ENCODE measurements at regions not wholly inside any gene's neighbourhood (a gene's known extent, or its start where the extent isn't known, plus 50 kb on each side); places are given as distances from the start of the nearest gene placed in this dataset.

GRCh38 chr5:107056278-107056677 lies 614.5 kb downstream of the EFNA5 start:
- Histone ChIP-seq H3K79me1 (ENCODE audit: insufficient read depth, low read depth, low read length, poor library complexity, severe bottlenecking) (no peaks in the 10 kb centered on the region), H3K9me3 (ENCODE audit: control insufficient read depth, low read depth, low read length) (no peaks in the 10 kb centered on the region), H3T11ph (ENCODE audit: low read length) (no peak overlapping the region), H3K27me3 (ENCODE audit: insufficient read depth, low read length) (no peaks in the 10 kb centered on the region), H3K23me2 (ENCODE audit: insufficient read length, low read depth, low read length, poor library complexity, severe bottlenecking) (no peaks in the 10 kb centered on the region), H2BK120ac (ENCODE audit: low read depth, low read length, poor library complexity, severe bottlenecking) (no peak overlapping the region), H3K4me2 (ENCODE audit: insufficient read depth, insufficient read length, low read length) (no peak overlapping the region), H4K20me1 (ENCODE audit: control insufficient read depth, insufficient read depth, insufficient read length) (no peaks in the 10 kb centered on the region), H4K91ac (ENCODE audit: insufficient read length, low read depth, low read length) (no peak overlapping the region), H3K9ac (ENCODE audit: extremely low read depth, insufficient read length, low read length) (no peak overlapping the region), H3K18ac (ENCODE audit: insufficient read length, low read depth, low read length) (no peak overlapping the region), H2BK5ac (ENCODE audit: insufficient read length, low read length) (no peak overlapping the region), H2BK15ac (ENCODE audit: low read depth, low read length) (no peak overlapping the region), H2BK20ac (ENCODE audit: low read depth, low read length, poor library complexity, severe bottlenecking) (no peak overlapping the region), H4K5ac (ENCODE audit: insufficient read length, low read depth, low read length) (no peak overlapping the region), H2AFZ (ENCODE audit: low read length) (no peak overlapping the region), H3K23ac (ENCODE audit: insufficient read length, low read depth, low read length) (no peak overlapping the region), H3K27ac (ENCODE audit: insufficient read length, low read depth, low read length) (no peak overlapping the region), H3K79me2 (ENCODE audit: insufficient read depth, low read length) (no peaks in the 10 kb centered on the region), H2AK5ac (ENCODE audit: insufficient read length, low read length) (no peak overlapping the region), H3K56ac (ENCODE audit: insufficient read length, low read depth, low read length) (no peak overlapping the region), H3K4ac (ENCODE audit: low read depth, low read length) (no peak overlapping the region), H4K8ac (replicated peaks; ENCODE audit: insufficient read length, low read depth, low read length) (no peak overlapping the region), H3K4me1 (ENCODE audit: insufficient read depth, low read length) (no peaks in the 10 kb centered on the region), H3K14ac (ENCODE audit: insufficient read depth, low read length) (no peak overlapping the region), H2BK12ac (ENCODE audit: insufficient read length, low read depth, low read length) (no peak overlapping the region)
- Mint-ChIP-seq H3K36me3 (ENCODE audit: insufficient read depth in 1 of 3, low read depth in 3 of 3) (no peaks in the 10 kb centered on the region), H3K27me3 (ENCODE audit: low read depth) (no peaks in the 10 kb centered on the region), H3K27ac (no peak overlapping the region), H3K9me3 (no peaks in the 10 kb centered on the region; a peak in 1 of 5 replicates), H3K4me1 (peaks cover 3 to 5% of the 10 kb centered on the region in 2 experiments; a peak in 2 of 4 replicates), H3K4me3 (no peak overlapping the region)
- WGBS (ENCODE audit: extremely low coverage, insufficient read length, low lambda C conversion rate) = no CpG with 5 or more reads among the region's 2 CpGs
- DNase-seq = no peak
- TF ChIP-seq, protein P1, sequence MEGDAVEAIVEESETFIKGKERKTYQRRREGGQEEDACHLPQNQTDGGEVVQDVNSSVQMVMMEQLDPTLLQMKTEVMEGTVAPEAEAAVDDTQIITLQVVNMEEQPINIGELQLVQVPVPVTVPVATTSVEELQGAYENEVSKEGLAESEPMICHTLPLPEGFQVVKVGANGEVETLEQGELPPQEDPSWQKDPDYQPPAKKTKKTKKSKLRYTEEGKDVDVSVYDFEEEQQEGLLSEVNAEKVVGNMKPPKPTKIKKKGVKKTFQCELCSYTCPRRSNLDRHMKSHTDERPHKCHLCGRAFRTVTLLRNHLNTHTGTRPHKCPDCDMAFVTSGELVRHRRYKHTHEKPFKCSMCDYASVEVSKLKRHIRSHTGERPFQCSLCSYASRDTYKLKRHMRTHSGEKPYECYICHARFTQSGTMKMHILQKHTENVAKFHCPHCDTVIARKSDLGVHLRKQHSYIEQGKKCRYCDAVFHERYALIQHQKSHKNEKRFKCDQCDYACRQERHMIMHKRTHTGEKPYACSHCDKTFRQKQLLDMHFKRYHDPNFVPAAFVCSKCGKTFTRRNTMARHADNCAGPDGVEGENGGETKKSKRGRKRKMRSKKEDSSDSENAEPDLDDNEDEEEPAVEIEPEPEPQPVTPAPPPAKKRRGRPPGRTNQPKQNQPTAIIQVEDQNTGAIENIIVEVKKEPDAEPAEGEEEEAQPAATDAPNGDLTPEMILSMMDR (conservative IDR thresholded peaks at IDR 0.05) = no peak
